ENCODE measurements at regions not wholly inside any gene's neighbourhood (a gene's known extent, or its start where the extent isn't known, plus 50 kb on each side); places are given as distances from the start of the nearest gene placed in this dataset.

- TF ChIP-seq CTCF (IDR thresholded peaks at IDR 0.05) (no peak), POLR2A (IDR thresholded peaks at IDR 0.05) (no peak), POLR2AphosphoS5 (IDR thresholded peaks at IDR 0.05) (no peak), EP300 (IDR thresholded peaks at IDR 0.05; ENCODE audit: low read depth) (no peak)
These were observed 151.4 kb upstream of the P2RY1 start for GRCh38 chr3:152683521-152683999.

Data from transverse colon (tissue), 4 donors.